Cardiac muscle cell (in vitro differentiated cells and primary cell): ENCODE measurements at regions not wholly inside any gene's neighbourhood (a gene's known extent, or its start where the extent isn't known, plus 50 kb on each side); places are given as distances from the start of the nearest gene placed in this dataset.

Source experiments
- DNase-seq, 2 donors: peaks; one replicate each; pipeline versions ENCODE4 v3.0.0 to v3.0.0-alpha.2; 2010 to 2017; ENCODE audit warnings: low read depth in 1 of 2, low spot score in 1 of 2
- H3K27ac ChIP-seq: fragments of 200-600 bp; sonication (generic); 2 replicates; pipeline ENCODE4 v1.5.1; 2016
- H3K27me3 ChIP-seq: fragments of 200-600 bp; sonication (generic); 2 replicates; pipeline ENCODE4 v1.6.0; 2016; ENCODE audit warnings: control low read depth
- H3K36me3 ChIP-seq: fragments of 200-600 bp; sonication (generic); 2 replicates; pipeline ENCODE4 v1.5.1; 2016; ENCODE audit warnings: control low read depth
- H3K4me1 ChIP-seq: fragments of 200-600 bp; sonication (generic); 2 replicates; pipeline ENCODE4 v1.8.1; 2017; ENCODE audit warnings: low read depth, mild to moderate bottlenecking, mixed run types
- H3K4me3 ChIP-seq: fragments of 200-600 bp; sonication (generic); 2 replicates; pipeline ENCODE4 v1.5.1; 2016; ENCODE audit warnings: mild to moderate bottlenecking
- H3K9me3 ChIP-seq: fragments of 200-600 bp; sonication (generic); 2 replicates; pipeline ENCODE4 v1.5.1; 2017; ENCODE audit warnings: low read depth, mild to moderate bottlenecking, control low read depth
- TF ChIP-seq, protein P1 (sequence below): IDR thresholded peaks from 2 replicates; pipeline ENCODE4 v1.5.1; 2012; ENCODE audit warnings: low read depth, mild to moderate bottlenecking, low read length

- H3K9me3 ChIP-seq, result no peaks in the 10 kb centered on the region
- TF ChIP-seq, protein P1, sequence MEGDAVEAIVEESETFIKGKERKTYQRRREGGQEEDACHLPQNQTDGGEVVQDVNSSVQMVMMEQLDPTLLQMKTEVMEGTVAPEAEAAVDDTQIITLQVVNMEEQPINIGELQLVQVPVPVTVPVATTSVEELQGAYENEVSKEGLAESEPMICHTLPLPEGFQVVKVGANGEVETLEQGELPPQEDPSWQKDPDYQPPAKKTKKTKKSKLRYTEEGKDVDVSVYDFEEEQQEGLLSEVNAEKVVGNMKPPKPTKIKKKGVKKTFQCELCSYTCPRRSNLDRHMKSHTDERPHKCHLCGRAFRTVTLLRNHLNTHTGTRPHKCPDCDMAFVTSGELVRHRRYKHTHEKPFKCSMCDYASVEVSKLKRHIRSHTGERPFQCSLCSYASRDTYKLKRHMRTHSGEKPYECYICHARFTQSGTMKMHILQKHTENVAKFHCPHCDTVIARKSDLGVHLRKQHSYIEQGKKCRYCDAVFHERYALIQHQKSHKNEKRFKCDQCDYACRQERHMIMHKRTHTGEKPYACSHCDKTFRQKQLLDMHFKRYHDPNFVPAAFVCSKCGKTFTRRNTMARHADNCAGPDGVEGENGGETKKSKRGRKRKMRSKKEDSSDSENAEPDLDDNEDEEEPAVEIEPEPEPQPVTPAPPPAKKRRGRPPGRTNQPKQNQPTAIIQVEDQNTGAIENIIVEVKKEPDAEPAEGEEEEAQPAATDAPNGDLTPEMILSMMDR, result no peak
- no peak overlapping the region for H3K27ac ChIP-seq
Observed at GRCh38 chr14:36245223-36245622, 68.7 kb upstream of the PTCSC3 start.

DNA sequence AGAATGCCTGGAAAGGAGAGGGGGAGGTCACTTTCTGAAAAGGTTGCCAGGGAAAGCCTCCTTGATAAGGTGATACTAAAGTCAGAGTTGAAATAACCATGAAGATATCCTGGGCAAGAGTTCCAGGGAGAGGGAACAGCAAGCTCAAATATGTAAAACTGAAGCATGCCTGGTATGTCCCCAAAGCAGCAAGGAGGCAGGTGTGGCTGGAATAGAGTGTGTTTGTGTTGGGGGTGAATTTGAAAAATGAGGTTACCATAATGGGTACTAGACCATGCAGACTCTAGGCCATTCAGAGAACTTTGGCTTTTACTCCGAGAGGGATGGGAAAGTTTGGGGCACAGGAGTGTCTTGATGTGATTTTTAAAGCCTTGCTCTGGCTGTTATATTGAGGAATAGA, 66.7 kb upstream of the PTCSC3 start:
- Histone ChIP-seq H3K4me3 (no peak overlapping the region), H3K9me3 (no peaks in the 10 kb centered on the region), H3K4me1 (no peaks in the 10 kb centered on the region), H3K27me3 (no peaks in the 10 kb centered on the region), H3K36me3 (no peaks in the 10 kb centered on the region), H3K27ac (no peak overlapping the region)
- TF ChIP-seq, protein P1, result no peak
- no peak for DNase-seq

More at GRCh38 chr14:36245223-36245622, 68.7 kb upstream of the PTCSC3 start:
- Histone ChIP-seq H3K36me3 (no peaks in the 10 kb centered on the region), H3K4me3 (no peak overlapping the region), H3K4me1 (no peaks in the 10 kb centered on the region), H3K27me3 (no peaks in the 10 kb centered on the region)
- no peak for DNase-seq

DNA sequence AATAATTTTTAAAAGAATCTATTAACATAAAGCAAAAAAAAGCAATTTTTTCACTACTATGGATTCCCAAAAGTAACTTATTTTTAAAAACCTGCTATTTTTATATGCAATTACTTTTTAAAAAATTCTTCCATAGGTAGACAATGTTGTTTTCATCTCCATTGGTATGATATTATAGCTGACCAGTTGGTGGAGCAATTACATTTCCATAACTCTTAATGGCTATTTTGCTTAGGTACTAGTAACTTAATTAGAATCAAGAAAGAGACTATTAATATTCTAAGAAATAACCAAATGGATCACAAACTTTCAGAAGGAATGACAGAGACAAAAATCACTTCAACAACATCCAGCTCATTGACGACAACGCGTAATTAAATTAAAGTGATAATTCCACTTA, 64.7 kb upstream of the PTCSC3 start:
- no peak overlapping the region for H3K27ac ChIP-seq
- TF ChIP-seq, protein P1, result no peak
- no peaks in the 10 kb centered on the region for H3K4me1 ChIP-seq
- no peaks in the 10 kb centered on the region for H3K27me3 ChIP-seq
- no peaks in the 10 kb centered on the region for H3K9me3 ChIP-seq
- no peak overlapping the region for H3K4me3 ChIP-seq
- no peaks in the 10 kb centered on the region for H3K36me3 ChIP-seq
- DNase-seq, result peak in 1 of 2 donors; percentile 5

- Histone ChIP-seq H3K27me3 (no peaks in the 10 kb centered on the region), H3K9me3 (no peaks in the 10 kb centered on the region), H3K4me3 (no peak overlapping the region), H3K27ac (no peak overlapping the region), H3K36me3 (no peaks in the 10 kb centered on the region), H3K4me1 (no peaks in the 10 kb centered on the region)
- peak in 1 of 2 donors; percentile 4 for DNase-seq
- TF ChIP-seq, protein P1, result no peak
Observed at GRCh38 chr14:36238666-36239363, 62.3 kb upstream of the PTCSC3 start.

DNA sequence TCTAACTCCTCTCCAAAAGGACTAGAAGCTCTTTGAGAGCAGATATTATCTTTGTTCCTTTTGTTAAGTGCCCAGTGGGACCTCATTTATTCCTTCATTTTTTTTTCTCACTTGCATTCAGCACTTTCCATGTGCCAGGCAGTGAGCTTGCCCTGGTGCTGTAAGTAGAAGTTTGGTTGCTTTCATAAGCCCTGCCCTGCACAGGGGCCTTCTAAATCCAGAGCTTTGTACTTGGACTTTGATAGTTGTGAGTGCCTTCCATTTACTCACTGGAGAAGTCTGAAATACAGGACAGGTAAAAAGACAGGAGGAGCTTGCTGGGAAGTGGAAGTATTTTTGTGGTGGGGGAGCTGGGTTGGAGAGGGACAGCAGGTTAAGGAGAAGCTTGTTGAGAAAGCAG, 56.7 kb upstream of the PTCSC3 start:
- no peak for DNase-seq
- Histone ChIP-seq H3K4me1 (no peaks in the 10 kb centered on the region), H3K9me3 (no peaks in the 10 kb centered on the region), H3K36me3 (no peaks in the 10 kb centered on the region), H3K27ac (no peak overlapping the region), H3K4me3 (no peak overlapping the region), H3K27me3 (no peaks in the 10 kb centered on the region)
- TF ChIP-seq, protein P1, result no peak
